Progenitor cell of endocrine pancreas (in vitro differentiated cells): ENCODE measurements at regions not wholly inside any gene's neighbourhood (a gene's known extent, or its start where the extent isn't known, plus 50 kb on each side); places are given as distances from the start of the nearest gene placed in this dataset.

ENCODE experiments used
- DNase-seq: peaks from one replicate; pipeline ENCODE4 v3.0.0; 2021; ENCODE audit warnings: low spot score; ENCODE audit not compliant: unreplicated experiment
- H3K27ac Mint-ChIP-seq: 2 replicates; pipeline ENCODE4 v1.8.0; 2021; ENCODE audit warnings: mild to moderate bottlenecking, moderate library complexity, mixed read lengths
- H3K27me3 Mint-ChIP-seq: 2 replicates; pipeline ENCODE4 v1.8.0; 2021; ENCODE audit warnings: mixed read lengths
- H3K36me3 Mint-ChIP-seq: 2 replicates; pipeline ENCODE4 v1.8.0; 2022; ENCODE audit warnings: mixed read lengths; ENCODE audit not compliant: insufficient read depth
- H3K4me1 Mint-ChIP-seq: 2 replicates; pipeline ENCODE4 v1.8.0; 2021; ENCODE audit warnings: low read depth, mixed read lengths
- H3K4me3 Mint-ChIP-seq: 2 replicates; pipeline ENCODE4 v1.8.0; 2021; ENCODE audit warnings: low read depth, mild to moderate bottlenecking, moderate library complexity, mixed read lengths
- H3K9me3 Mint-ChIP-seq: 2 replicates; pipeline ENCODE4 v1.8.0; 2021; ENCODE audit warnings: low read depth, mixed read lengths
- CTCF ChIP-seq: fragments of 200-600 bp; sonication (generic); IDR thresholded peaks from one replicate; pipeline ENCODE4 v1.5.0; 2021; ENCODE audit warnings: antibody characterized with exemption, mild to moderate bottlenecking; ENCODE audit not compliant: unreplicated experiment

- H3K27ac Mint-ChIP-seq = no peak overlapping the region
- H3K27me3 Mint-ChIP-seq = no peaks in the 10 kb centered on the region
- H3K9me3 Mint-ChIP-seq = no peaks in the 10 kb centered on the region
- H3K4me1 Mint-ChIP-seq = peaks cover 24% of the 10 kb centered on the region
- H3K36me3 Mint-ChIP-seq = no peaks in the 10 kb centered on the region
- no peak for TF ChIP-seq CTCF
- DNase-seq = no peak
- no peak overlapping the region for H3K4me3 Mint-ChIP-seq
These were observed 116.2 kb upstream of the ARID2 start for GRCh38 chr12:45613296-45613695.

- no peak for TF ChIP-seq CTCF
- Mint-ChIP-seq H3K4me3 (no peak overlapping the region), H3K4me1 (peaks cover 24% of the 10 kb centered on the region), H3K27me3 (no peaks in the 10 kb centered on the region), H3K9me3 (no peaks in the 10 kb centered on the region), H3K36me3 (no peaks in the 10 kb centered on the region), H3K27ac (no peak overlapping the region)
- DNase-seq = no peak
These were observed 115.7 kb upstream of the ARID2 start for GRCh38 chr12:45613855-45614254.

- Mint-ChIP-seq H3K27ac (peak overlapping the region; percentile 10), H3K9me3 (no peaks in the 10 kb centered on the region), H3K36me3 (no peaks in the 10 kb centered on the region), H3K4me1 (peaks cover 24% of the 10 kb centered on the region), H3K4me3 (no peak overlapping the region), H3K27me3 (no peaks in the 10 kb centered on the region)
- no peak for DNase-seq
- no peak for TF ChIP-seq CTCF
These were observed 114.2 kb upstream of the ARID2 start for GRCh38 chr12:45615268-45615667.

- Mint-ChIP-seq H3K36me3 (no peaks in the 10 kb centered on the region), H3K4me3 (no peak overlapping the region), H3K4me1 (peaks cover 18% of the 10 kb centered on the region), H3K27me3 (no peaks in the 10 kb centered on the region), H3K27ac (no peak overlapping the region), H3K9me3 (peaks cover 3% of the 10 kb centered on the region)
- DNase-seq = no peak
- TF ChIP-seq CTCF = no peak
These were observed 109.8 kb upstream of the ARID2 start for GRCh38 chr12:45619736-45620135.

GRCh38 chr12:45621703-45622102 lies 107.8 kb upstream of the ARID2 start:
- no peak for TF ChIP-seq CTCF
- DNase-seq = no peak
- peaks cover 7% of the 10 kb centered on the region for H3K4me1 Mint-ChIP-seq
- H3K27ac Mint-ChIP-seq = no peak overlapping the region
- H3K4me3 Mint-ChIP-seq = no peak overlapping the region
- H3K9me3 Mint-ChIP-seq = peaks cover 3% of the 10 kb centered on the region
- H3K27me3 Mint-ChIP-seq = no peaks in the 10 kb centered on the region
- no peaks in the 10 kb centered on the region for H3K36me3 Mint-ChIP-seq
